ENCODE measurements at regions not wholly inside any gene's neighbourhood (a gene's known extent, or its start where the extent isn't known, plus 50 kb on each side); places are given as distances from the start of the nearest gene placed in this dataset.
A peak's percentile ranks its signal among the peaks of the same experiment; 100 is the strongest.

DNA sequence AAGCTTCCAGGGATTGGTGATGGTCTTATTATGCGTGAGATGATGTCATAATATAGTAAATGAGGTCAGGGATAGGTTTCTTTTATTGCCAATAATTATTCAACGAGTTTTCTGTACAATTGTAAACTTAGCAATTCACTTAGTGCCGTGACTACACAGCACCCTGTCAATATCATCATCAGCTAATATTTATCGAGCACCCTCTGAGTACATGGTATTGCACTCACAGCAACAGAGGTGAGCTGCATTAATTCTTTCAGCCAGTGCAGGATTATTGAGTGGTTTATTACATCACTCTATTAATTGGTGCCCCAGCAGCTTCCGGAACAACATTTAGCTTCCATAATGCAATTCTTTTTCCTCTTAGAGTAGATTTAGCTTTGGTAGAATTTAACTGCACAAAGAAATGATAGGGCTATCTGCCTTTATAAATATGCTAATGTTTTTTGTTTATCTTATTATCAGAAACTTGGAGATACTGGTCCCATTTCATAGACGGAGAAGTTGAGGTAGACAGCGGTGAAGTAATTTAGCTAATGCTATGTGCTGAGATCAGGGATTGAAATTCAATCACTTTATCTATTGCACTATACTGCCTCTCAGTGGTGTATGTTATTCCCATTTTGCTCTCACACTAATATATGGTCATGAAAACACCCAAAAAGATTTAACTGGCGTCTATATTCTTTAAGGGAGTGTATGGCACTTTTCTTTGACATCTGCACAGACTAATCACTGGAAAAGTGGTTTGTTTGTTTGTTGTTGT lies 726.1 kb upstream of the WWC1 start:
- CTCF ChIA-PET: no interaction called here
- no peak for ATAC-seq
- peaks cover 0 to 6% (median 5%) of the 10 kb centered on the region in 5 donors for H3K27me3 Mint-ChIP-seq

DNA sequence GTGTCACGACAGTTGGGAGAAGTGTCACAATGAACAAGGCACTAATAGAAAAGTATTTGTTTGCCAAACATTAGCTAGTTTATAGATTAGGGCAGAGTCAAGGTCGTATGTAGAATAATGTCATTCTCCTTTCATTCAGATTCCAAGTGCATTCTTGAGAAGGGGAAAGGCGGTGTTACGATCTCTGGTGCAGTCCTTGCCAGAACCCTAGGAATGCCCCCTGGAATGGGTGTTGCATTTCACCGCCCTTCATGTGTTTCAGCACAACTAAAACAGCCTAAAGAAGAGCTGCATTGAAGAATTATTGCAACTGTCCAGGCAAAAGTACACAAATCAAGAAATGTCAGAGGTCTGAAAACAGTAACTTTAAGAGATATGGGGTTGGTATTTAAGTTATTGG lies 721.0 kb upstream of the WWC1 start:
- H3K9me3 ChIP-seq (ENCODE audit: control insufficient read depth in 2 of 3, low read length in 3 of 3): no peaks in the 10 kb centered on the region
- H3K27ac ChIP-seq (ENCODE audit: low read depth, low read length): no peak overlapping the region
- no peak overlapping the region for H3K4me3 Mint-ChIP-seq
- peaks cover 0 to 3% (median 0%) of the 10 kb centered on the region in 11 donors for H3K9me3 Mint-ChIP-seq
- ChIA-PET CTCF (no interaction called here), POLR2A (no interaction called here)
- ATAC-seq (no peak), DNase-seq (no peak)
- no peaks in the 10 kb centered on the region for H3K27me3 ChIP-seq (ENCODE audit: control insufficient read depth in 2 of 2, insufficient read depth in 2 of 2, low read length in 2 of 2)
- H3K27ac Mint-ChIP-seq: no peak overlapping the region
- intact Hi-C loops (cut with micrococcal nuclease): no loop called here
- no peaks in the 10 kb centered on the region for H3K4me1 ChIP-seq (ENCODE audit: control insufficient read depth in 2 of 2, insufficient read depth in 2 of 2, low read length in 2 of 2)
- H3K27me3 Mint-ChIP-seq: peaks cover 27 to 41% (median 28%) of the 10 kb centered on the region in 5 donors
- H3K4me3 ChIP-seq (ENCODE audit: low read length): no peak overlapping the region
- peaks cover 3 to 21% (median 10%) of the 10 kb centered on the region in 7 donors for H3K4me1 Mint-ChIP-seq
- H3K36me3 ChIP-seq (ENCODE audit: control insufficient read depth in 2 of 3, insufficient read depth in 3 of 3, low read length in 3 of 3): no peaks in the 10 kb centered on the region
- H3K36me3 Mint-ChIP-seq: no peaks in the 10 kb centered on the region

More for the DNA sequence above, 726.1 kb upstream of the WWC1 start:
- no peaks in the 10 kb centered on the region for H3K36me3 Mint-ChIP-seq
- no peaks in the 10 kb centered on the region for H3K9me3 ChIP-seq (ENCODE audit: control insufficient read depth in 2 of 3, low read length in 3 of 3)
- H3K4me1 Mint-ChIP-seq: peaks cover 0 to 2% (median 0%) of the 10 kb centered on the region in 7 donors
- no peak overlapping the region for H3K27ac ChIP-seq (ENCODE audit: low read depth, low read length)
- no peak overlapping the region for H3K4me3 Mint-ChIP-seq
- intact Hi-C loops (cut with micrococcal nuclease): no loop called here
- peaks cover 0 to 14% (median 2%) of the 10 kb centered on the region in 11 donors for H3K9me3 Mint-ChIP-seq
- DNase-seq: no peak
- no peak overlapping the region for H3K27ac Mint-ChIP-seq
- no peaks in the 10 kb centered on the region for H3K36me3 ChIP-seq (ENCODE audit: control insufficient read depth in 2 of 3, insufficient read depth in 3 of 3, low read length in 3 of 3)
- POLR2A ChIA-PET: no interaction called here
- H3K27me3 ChIP-seq (ENCODE audit: control insufficient read depth in 2 of 2, insufficient read depth in 2 of 2, low read length in 2 of 2): no peaks in the 10 kb centered on the region
- no peaks in the 10 kb centered on the region for H3K4me1 ChIP-seq (ENCODE audit: control insufficient read depth in 2 of 2, insufficient read depth in 2 of 2, low read length in 2 of 2)
- no peak overlapping the region for H3K4me3 ChIP-seq (ENCODE audit: low read length)

DNA sequence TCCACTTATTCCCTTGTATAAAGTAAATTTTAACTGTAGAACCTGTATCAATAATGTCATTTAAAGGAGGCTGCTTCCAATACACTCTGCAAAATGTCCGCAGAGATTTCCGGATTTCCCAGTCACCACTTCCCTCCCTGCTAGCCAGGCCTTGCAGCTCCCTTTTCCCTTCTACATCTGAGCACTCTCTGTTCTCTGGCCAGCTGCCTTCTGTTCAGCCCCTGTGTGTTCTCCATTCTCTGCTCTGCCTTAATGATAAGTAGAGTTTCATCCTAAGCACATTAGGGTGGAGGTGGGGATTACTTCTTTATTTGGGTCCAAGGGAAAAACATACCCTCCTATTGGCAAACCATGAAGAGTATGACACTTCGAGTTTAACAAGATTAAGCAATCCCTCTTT lies 719.6 kb upstream of the WWC1 start:
- H3K9me3 ChIP-seq (ENCODE audit: control insufficient read depth in 2 of 3, low read length in 3 of 3): no peaks in the 10 kb centered on the region
- ChIA-PET POLR2A (no interaction called here), CTCF (no interaction called here)
- Mint-ChIP-seq H3K36me3 (no peaks in the 10 kb centered on the region), H3K27ac (no peak overlapping the region), H3K9me3 (peaks cover 0 to 3% (median 0%) of the 10 kb centered on the region in 11 donors), H3K4me3 (no peak overlapping the region), H3K4me1 (peaks cover 3 to 21% (median 10%) of the 10 kb centered on the region in 7 donors), H3K27me3 (peaks cover 27 to 55% (median 35%) of the 10 kb centered on the region in 5 donors)
- no peaks in the 10 kb centered on the region for H3K27me3 ChIP-seq (ENCODE audit: control insufficient read depth in 2 of 2, insufficient read depth in 2 of 2, low read length in 2 of 2)
- H3K4me1 ChIP-seq (ENCODE audit: control insufficient read depth in 2 of 2, insufficient read depth in 2 of 2, low read length in 2 of 2): no peaks in the 10 kb centered on the region
- H3K27ac ChIP-seq (ENCODE audit: low read depth, low read length): no peak overlapping the region
- ATAC-seq: no peak
- no peak for DNase-seq
- no peak overlapping the region for H3K4me3 ChIP-seq (ENCODE audit: low read length)
- intact Hi-C loops (cut with micrococcal nuclease): no loop called here
- no peaks in the 10 kb centered on the region for H3K36me3 ChIP-seq (ENCODE audit: control insufficient read depth in 2 of 3, insufficient read depth in 3 of 3, low read length in 3 of 3)

DNA sequence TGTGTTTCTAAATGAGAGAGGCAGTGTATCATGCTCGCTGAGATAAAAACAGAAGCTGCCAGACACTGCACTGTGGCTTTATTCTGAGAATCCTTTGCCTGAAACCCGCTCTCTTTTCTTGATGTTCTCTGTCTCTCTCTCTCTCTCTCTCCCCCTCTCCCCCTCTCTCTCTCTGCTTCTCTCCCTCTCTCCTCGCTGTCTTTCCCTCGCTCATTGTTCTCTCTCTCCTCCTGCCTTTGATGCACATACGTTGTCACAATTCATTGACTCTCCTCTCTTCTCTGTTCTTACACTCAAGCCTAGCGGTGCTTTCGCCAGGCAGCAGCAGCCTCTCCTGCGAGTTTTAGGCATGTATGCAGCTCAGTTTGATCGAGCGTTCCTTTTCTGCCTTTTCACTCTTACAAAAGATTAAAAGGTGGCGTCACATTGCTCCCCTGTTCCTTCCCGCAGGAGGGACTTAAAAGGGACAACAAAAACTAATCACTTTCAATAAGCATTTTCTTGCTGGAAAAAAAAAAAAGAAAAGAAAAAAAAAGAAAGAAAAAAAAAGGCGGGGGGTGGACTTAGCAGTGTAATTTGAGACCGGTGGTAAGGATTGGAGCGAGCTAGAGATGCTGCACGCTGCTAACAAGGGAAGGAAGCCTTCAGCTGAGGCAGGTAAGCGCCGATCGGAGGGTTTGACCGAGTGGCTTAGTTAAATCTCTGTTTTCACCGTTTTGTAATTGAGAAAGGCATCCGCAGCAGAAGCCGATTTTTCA lies 717.9 kb upstream of the WWC1 start:
- peaks cover 0 to 3% (median 0%) of the 10 kb centered on the region in 11 donors for H3K9me3 Mint-ChIP-seq
- Histone ChIP-seq H3K36me3 (ENCODE audit: control insufficient read depth in 2 of 3, insufficient read depth in 3 of 3, low read length in 3 of 3) (no peaks in the 10 kb centered on the region), H3K4me3 (ENCODE audit: low read length) (no peak overlapping the region), H3K27ac (ENCODE audit: low read depth, low read length) (no peak overlapping the region), H3K4me1 (ENCODE audit: control insufficient read depth in 2 of 2, insufficient read depth in 2 of 2, low read length in 2 of 2) (no peaks in the 10 kb centered on the region), H3K27me3 (ENCODE audit: control insufficient read depth in 2 of 2, insufficient read depth in 2 of 2, low read length in 2 of 2) (no peaks in the 10 kb centered on the region), H3K9me3 (ENCODE audit: control insufficient read depth in 2 of 3, low read length in 3 of 3) (no peaks in the 10 kb centered on the region)
- CTCF ChIA-PET: interaction anchor here (0.7 kb wide), 1 partner anchor 11 kb away, joined by 3 read pairs; no protein-coding TSS in a partner anchor
- peak overlapping the region in 1 of 9 donors; percentile 33 for H3K27ac Mint-ChIP-seq
- H3K4me1 Mint-ChIP-seq: peaks cover 3 to 21% (median 10%) of the 10 kb centered on the region in 7 donors
- DNase-seq (no peak), ATAC-seq (no peak)
- peak overlapping the region in 8 of 10 donors; percentile 15 to 69 (median 59) for H3K4me3 Mint-ChIP-seq
- POLR2A ChIA-PET: no interaction called here
- H3K27me3 Mint-ChIP-seq: peaks cover 27 to 67% (median 40%) of the 10 kb centered on the region in 5 donors
- intact Hi-C loops (cut with micrococcal nuclease): no loop called here
- no peaks in the 10 kb centered on the region for H3K36me3 Mint-ChIP-seq

DNA sequence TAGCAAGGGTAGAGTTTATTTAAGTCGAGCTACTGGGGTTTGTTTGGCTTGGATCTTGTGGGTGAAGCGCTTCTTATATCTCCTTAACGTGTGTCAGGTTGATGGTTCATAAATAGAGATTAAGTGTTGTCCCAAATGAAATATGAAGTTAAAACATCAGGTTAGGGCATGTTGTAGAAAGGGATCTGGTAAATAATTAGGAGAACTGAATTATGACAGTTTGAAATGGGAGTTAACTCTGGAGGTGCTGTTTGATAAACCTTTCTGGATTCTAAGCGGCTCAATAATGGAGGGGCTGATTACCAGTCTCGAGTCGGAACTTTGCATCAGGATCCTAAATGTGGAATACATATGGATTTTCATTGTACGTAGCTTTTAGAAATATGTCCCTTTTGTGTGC lies 717.0 kb upstream of the WWC1 start:
- Histone ChIP-seq H3K36me3 (ENCODE audit: control insufficient read depth in 2 of 3, insufficient read depth in 3 of 3, low read length in 3 of 3) (no peaks in the 10 kb centered on the region), H3K27ac (ENCODE audit: low read depth, low read length) (no peak overlapping the region), H3K9me3 (ENCODE audit: control insufficient read depth in 2 of 3, low read length in 3 of 3) (no peaks in the 10 kb centered on the region), H3K4me1 (ENCODE audit: control insufficient read depth in 2 of 2, insufficient read depth in 2 of 2, low read length in 2 of 2) (no peaks in the 10 kb centered on the region), H3K27me3 (ENCODE audit: control insufficient read depth in 2 of 2, insufficient read depth in 2 of 2, low read length in 2 of 2) (no peaks in the 10 kb centered on the region), H3K4me3 (ENCODE audit: low read length) (no peak overlapping the region)
- H3K27me3 Mint-ChIP-seq: peaks cover 27 to 67% (median 40%) of the 10 kb centered on the region in 5 donors
- ChIA-PET POLR2A (no interaction called here), CTCF (no interaction called here)
- no peak overlapping the region for H3K27ac Mint-ChIP-seq
- intact Hi-C loops (cut with micrococcal nuclease): no loop called here
- H3K4me3 Mint-ChIP-seq: peak overlapping the region in 5 of 10 donors; percentile 0 to 17 (median 3)
- peaks cover 3 to 21% (median 10%) of the 10 kb centered on the region in 7 donors for H3K4me1 Mint-ChIP-seq
- ATAC-seq: no peak
- peaks cover 0 to 3% (median 0%) of the 10 kb centered on the region in 11 donors for H3K9me3 Mint-ChIP-seq
- DNase-seq: no peak
- no peaks in the 10 kb centered on the region for H3K36me3 Mint-ChIP-seq

DNA sequence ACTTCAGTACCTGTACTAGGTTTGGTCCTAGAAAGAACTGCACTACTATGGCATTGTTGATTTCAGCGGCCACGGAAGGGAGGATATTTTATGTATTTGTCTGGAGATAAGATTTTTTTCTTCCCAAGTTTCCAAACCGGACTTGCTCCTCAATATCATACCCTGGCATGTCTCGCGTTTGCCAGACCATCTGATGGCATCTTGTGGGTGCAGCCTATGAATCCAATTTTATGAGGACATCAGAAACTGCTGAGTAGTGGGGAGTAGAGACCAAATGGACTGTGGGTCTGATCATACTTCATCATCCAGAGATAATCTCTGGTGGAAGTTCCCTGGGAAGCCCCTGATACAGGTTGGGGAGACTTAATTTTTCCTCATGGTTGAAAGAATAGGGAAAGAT lies 716.1 kb upstream of the WWC1 start:
- DNase-seq (no peak), ATAC-seq (no peak)
- Mint-ChIP-seq H3K27ac (no peak overlapping the region), H3K27me3 (peaks cover 27 to 64% (median 35%) of the 10 kb centered on the region in 5 donors), H3K36me3 (no peaks in the 10 kb centered on the region), H3K9me3 (peaks cover 0 to 6% (median 0%) of the 10 kb centered on the region in 11 donors), H3K4me1 (peaks cover 3 to 21% (median 10%) of the 10 kb centered on the region in 7 donors), H3K4me3 (no peak overlapping the region)
- POLR2A ChIA-PET: no interaction called here
- Histone ChIP-seq H3K4me3 (ENCODE audit: low read length) (no peak overlapping the region), H3K27me3 (ENCODE audit: control insufficient read depth in 2 of 2, insufficient read depth in 2 of 2, low read length in 2 of 2) (no peaks in the 10 kb centered on the region), H3K4me1 (ENCODE audit: control insufficient read depth in 2 of 2, insufficient read depth in 2 of 2, low read length in 2 of 2) (no peaks in the 10 kb centered on the region), H3K27ac (ENCODE audit: low read depth, low read length) (no peak overlapping the region), H3K9me3 (ENCODE audit: control insufficient read depth in 2 of 3, low read length in 3 of 3) (no peaks in the 10 kb centered on the region), H3K36me3 (ENCODE audit: control insufficient read depth in 2 of 3, insufficient read depth in 3 of 3, low read length in 3 of 3) (no peaks in the 10 kb centered on the region)
- CTCF ChIA-PET: no interaction called here
- intact Hi-C loops (cut with micrococcal nuclease): no loop called here

All from naive thymus-derived CD4-positive, alpha-beta T cell (primary cell).